ENCODE measurements at regions not wholly inside any gene's neighbourhood (a gene's known extent, or its start where the extent isn't known, plus 50 kb on each side); places are given as distances from the start of the nearest gene placed in this dataset.

- no peak overlapping the region for H3K4me3 ChIP-seq (ENCODE audit: low read depth, low read length)
- TF ChIP-seq CTCF (IDR thresholded peaks at IDR 0.05; ENCODE audit: insufficient read depth, low read depth, low read length, missing control alignments), result no peak
- no peak for DNase-seq (ENCODE audit: low read depth)
Measured at GRCh38 chr1:57707631-57708030, 283.8 kb upstream of the DAB1 start.

GRCh38 chr1:57704811-57705210 lies 281.0 kb upstream of the DAB1 start:
- DNase-seq (ENCODE audit: low read depth), result no peak
- H3K4me3 ChIP-seq (ENCODE audit: low read depth, low read length), result no peak overlapping the region
- no peak for TF ChIP-seq CTCF (IDR thresholded peaks at IDR 0.05; ENCODE audit: insufficient read depth, low read depth, low read length, missing control alignments)

- no peak overlapping the region for H3K4me3 ChIP-seq (ENCODE audit: low read depth, low read length)
- TF ChIP-seq CTCF (IDR thresholded peaks at IDR 0.05; ENCODE audit: insufficient read depth, low read depth, low read length, missing control alignments), result no peak
- DNase-seq (ENCODE audit: low read depth), result no peak
Measured at GRCh38 chr1:57704231-57704630, 280.4 kb upstream of the DAB1 start.

GRCh38 chr1:57696904-57697303 lies 273.0 kb upstream of the DAB1 start:
- H3K4me3 ChIP-seq (ENCODE audit: low read depth, low read length), result no peak overlapping the region
- no peak for DNase-seq (ENCODE audit: low read depth)
- no peak for TF ChIP-seq CTCF (IDR thresholded peaks at IDR 0.05; ENCODE audit: insufficient read depth, low read depth, low read length, missing control alignments)

- no peak overlapping the region for H3K4me3 ChIP-seq (ENCODE audit: low read depth, low read length)
- no peak for TF ChIP-seq CTCF (IDR thresholded peaks at IDR 0.05; ENCODE audit: insufficient read depth, low read depth, low read length, missing control alignments)
Measured at GRCh38 chr1:57696043-57696442, 272.2 kb upstream of the DAB1 start.

GRCh38 chr1:57686306-57686705 lies 262.4 kb upstream of the DAB1 start:
- TF ChIP-seq CTCF (IDR thresholded peaks at IDR 0.05; ENCODE audit: insufficient read depth, low read depth, low read length, missing control alignments), result no peak
- no peak for DNase-seq (ENCODE audit: low read depth)
- H3K4me3 ChIP-seq (ENCODE audit: low read depth, low read length), result no peak overlapping the region

More at GRCh38 chr1:57696043-57696442, 272.2 kb upstream of the DAB1 start:
- DNase-seq (ENCODE audit: low read depth), result no peak
